ENCODE measurements at regions not wholly inside any gene's neighbourhood (a gene's known extent, or its start where the extent isn't known, plus 50 kb on each side); places are given as distances from the start of the nearest gene placed in this dataset.

- in situ Hi-C loops (cut with MboI; ENCODE audit: low sequenced_read_pairs in 4 of 4) (no loop called here), intact Hi-C loops (cut with DNase I; ENCODE audit: low total_unique reads) (loop anchor here (2.0 kb wide), 1 partner anchor 14 kb away; no protein-coding TSS in a partner anchor)
- no peak for DNase-seq
- H3K4me3 ChIP-seq, result no peak overlapping the region
- no peak for ATAC-seq
- no peak for TF ChIP-seq POLR2A (IDR thresholded peaks at IDR 0.05)
- TF ChIP-seq, protein P1, sequence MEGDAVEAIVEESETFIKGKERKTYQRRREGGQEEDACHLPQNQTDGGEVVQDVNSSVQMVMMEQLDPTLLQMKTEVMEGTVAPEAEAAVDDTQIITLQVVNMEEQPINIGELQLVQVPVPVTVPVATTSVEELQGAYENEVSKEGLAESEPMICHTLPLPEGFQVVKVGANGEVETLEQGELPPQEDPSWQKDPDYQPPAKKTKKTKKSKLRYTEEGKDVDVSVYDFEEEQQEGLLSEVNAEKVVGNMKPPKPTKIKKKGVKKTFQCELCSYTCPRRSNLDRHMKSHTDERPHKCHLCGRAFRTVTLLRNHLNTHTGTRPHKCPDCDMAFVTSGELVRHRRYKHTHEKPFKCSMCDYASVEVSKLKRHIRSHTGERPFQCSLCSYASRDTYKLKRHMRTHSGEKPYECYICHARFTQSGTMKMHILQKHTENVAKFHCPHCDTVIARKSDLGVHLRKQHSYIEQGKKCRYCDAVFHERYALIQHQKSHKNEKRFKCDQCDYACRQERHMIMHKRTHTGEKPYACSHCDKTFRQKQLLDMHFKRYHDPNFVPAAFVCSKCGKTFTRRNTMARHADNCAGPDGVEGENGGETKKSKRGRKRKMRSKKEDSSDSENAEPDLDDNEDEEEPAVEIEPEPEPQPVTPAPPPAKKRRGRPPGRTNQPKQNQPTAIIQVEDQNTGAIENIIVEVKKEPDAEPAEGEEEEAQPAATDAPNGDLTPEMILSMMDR (IDR thresholded peaks at IDR 0.05 in 4 of 5, conservative IDR thresholded peaks at IDR 0.05 in 1 of 5), result no peak
- H3K4me1 ChIP-seq, result no peaks in the 10 kb centered on the region
- no peak overlapping the region for H3K27ac ChIP-seq
- no peaks in the 10 kb centered on the region for H3K9me3 ChIP-seq
- no peaks in the 10 kb centered on the region for H3K36me3 ChIP-seq
- H3K27me3 ChIP-seq, result no peaks in the 10 kb centered on the region
These were observed 282.7 kb upstream of the CCDC179 start for GRCh38 chr11:23143022-23143421.

DNA sequence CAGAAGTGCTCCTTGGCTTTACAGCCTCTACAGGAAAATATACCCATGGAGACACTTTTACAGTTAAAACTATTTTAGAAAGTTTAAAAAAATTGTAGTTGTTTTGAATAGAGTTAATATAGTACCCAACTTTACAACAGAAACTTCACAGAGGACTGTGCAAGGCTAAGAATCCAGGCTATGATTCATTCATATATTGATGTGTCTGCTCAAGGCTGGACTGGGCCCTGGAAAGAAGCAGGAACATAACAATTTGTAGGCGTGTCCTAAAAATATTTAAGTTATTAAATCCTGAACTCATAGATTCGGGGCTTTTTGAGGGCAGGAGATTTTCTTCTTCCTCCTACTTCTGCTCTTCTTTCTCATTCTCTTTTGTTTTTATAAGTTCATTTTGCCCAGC, 291.5 kb upstream of the CCDC179 start:
- intact Hi-C loops (cut with DNase I; ENCODE audit: low total_unique reads), result no loop called here
- in situ Hi-C loops (cut with MboI; ENCODE audit: low sequenced_read_pairs in 4 of 4), result no loop called here
- no peak for TF ChIP-seq POLR2A (IDR thresholded peaks at IDR 0.05)
- TF ChIP-seq, protein P1 (IDR thresholded peaks at IDR 0.05 in 4 of 5, conservative IDR thresholded peaks at IDR 0.05 in 1 of 5), result no peak
- no peaks in the 10 kb centered on the region for H3K4me1 ChIP-seq
- H3K27ac ChIP-seq, result no peak overlapping the region
- no peak for DNase-seq
- H3K27me3 ChIP-seq, result no peaks in the 10 kb centered on the region
- ATAC-seq, result no peak
- no peaks in the 10 kb centered on the region for H3K36me3 ChIP-seq
- H3K4me3 ChIP-seq, result no peak overlapping the region
- H3K9me3 ChIP-seq, result no peaks in the 10 kb centered on the region

DNA sequence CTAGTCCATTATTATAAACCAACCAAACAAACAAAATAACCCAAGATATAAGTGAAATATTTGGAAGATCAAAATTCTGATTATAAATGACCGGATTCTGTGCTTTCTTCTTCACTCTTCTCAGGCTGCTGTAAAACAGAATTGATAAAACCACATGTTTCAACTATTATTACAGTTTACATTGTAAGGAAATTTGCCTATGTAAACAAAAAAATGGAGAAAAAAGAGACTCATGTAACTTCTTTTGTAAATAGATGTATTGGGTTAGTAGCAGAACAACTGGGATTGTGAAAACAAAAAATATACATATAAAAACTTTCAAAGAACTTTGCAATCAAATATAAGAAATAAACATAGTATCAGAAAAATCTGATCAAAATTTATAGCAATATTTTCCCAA, 295.2 kb upstream of the CCDC179 start:
- intact Hi-C loops (cut with DNase I; ENCODE audit: low total_unique reads) (no loop called here), in situ Hi-C loops (cut with MboI; ENCODE audit: low sequenced_read_pairs in 4 of 4) (no loop called here)
- no peaks in the 10 kb centered on the region for H3K9me3 ChIP-seq
- TF ChIP-seq POLR2A (IDR thresholded peaks at IDR 0.05), result no peak
- TF ChIP-seq, protein P1 (IDR thresholded peaks at IDR 0.05 in 4 of 5, conservative IDR thresholded peaks at IDR 0.05 in 1 of 5), result no peak
- ATAC-seq (no peak), DNase-seq (no peak)
- no peaks in the 10 kb centered on the region for H3K4me1 ChIP-seq
- H3K27ac ChIP-seq, result no peak overlapping the region
- no peaks in the 10 kb centered on the region for H3K36me3 ChIP-seq
- no peak overlapping the region for H3K4me3 ChIP-seq
- H3K27me3 ChIP-seq, result no peaks in the 10 kb centered on the region

- DNase-seq, result no peak
- Histone ChIP-seq H3K9me3 (no peaks in the 10 kb centered on the region), H3K27me3 (no peaks in the 10 kb centered on the region), H3K4me1 (no peaks in the 10 kb centered on the region), H3K4me3 (no peak overlapping the region), H3K27ac (no peak overlapping the region), H3K36me3 (no peaks in the 10 kb centered on the region)
- no peak for ATAC-seq
- in situ Hi-C loops (cut with MboI; ENCODE audit: low sequenced_read_pairs in 4 of 4) (no loop called here), intact Hi-C loops (cut with DNase I; ENCODE audit: low total_unique reads) (no loop called here)
- TF ChIP-seq, protein P1 (IDR thresholded peaks at IDR 0.05 in 4 of 5, conservative IDR thresholded peaks at IDR 0.05 in 1 of 5), result no peak
- no peak for TF ChIP-seq POLR2A (IDR thresholded peaks at IDR 0.05)
These were observed 303.7 kb upstream of the CCDC179 start for GRCh38 chr11:23164022-23164421.

DNA sequence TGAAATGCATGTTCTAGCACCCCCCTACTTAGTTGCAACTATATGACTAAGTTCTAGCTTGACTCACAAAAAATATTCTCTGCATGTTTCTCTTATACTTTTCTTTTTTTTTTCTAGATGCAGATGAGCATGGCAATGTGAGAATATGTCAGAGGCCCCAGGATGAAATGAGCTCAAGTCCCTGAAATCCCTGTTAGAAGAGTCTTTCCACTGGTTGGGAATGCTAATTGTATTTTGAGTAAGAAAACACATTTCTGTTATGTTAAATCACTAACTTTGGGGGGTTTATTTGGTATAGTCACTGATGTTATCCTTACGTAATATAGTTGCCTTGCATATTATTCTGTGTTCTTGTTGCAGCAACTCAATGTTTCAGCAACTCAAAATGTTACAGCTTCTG, 306.1 kb upstream of the CCDC179 start:
- DNase-seq, result no peak
- no peaks in the 10 kb centered on the region for H3K9me3 ChIP-seq
- no peak overlapping the region for H3K4me3 ChIP-seq
- no peaks in the 10 kb centered on the region for H3K36me3 ChIP-seq
- H3K27me3 ChIP-seq, result no peaks in the 10 kb centered on the region
- H3K27ac ChIP-seq, result no peak overlapping the region
- TF ChIP-seq, protein P1 (IDR thresholded peaks at IDR 0.05 in 4 of 5, conservative IDR thresholded peaks at IDR 0.05 in 1 of 5), result no peak
- no peak for TF ChIP-seq POLR2A (IDR thresholded peaks at IDR 0.05)
- intact Hi-C loops (cut with DNase I; ENCODE audit: low total_unique reads) (no loop called here), in situ Hi-C loops (cut with MboI; ENCODE audit: low sequenced_read_pairs in 4 of 4) (no loop called here)
- no peaks in the 10 kb centered on the region for H3K4me1 ChIP-seq
- ATAC-seq, result no peak
